HUES64 (cell line): ENCODE measurements at regions not wholly inside any gene's neighbourhood (a gene's known extent, or its start where the extent isn't known, plus 50 kb on each side); places are given as distances from the start of the nearest gene placed in this dataset.

Experiments
- H3K27ac ChIP-seq: 2 replicates; pipeline ENCODE4 v1.7.0; 2013; ENCODE audit warnings: low read depth, low read length, inconsistent platforms
- H3K27me3 ChIP-seq: 2 replicates; pipeline ENCODE4 v1.6.1; 2013; ENCODE audit warnings: mild to moderate bottlenecking, low read length; ENCODE audit not compliant: insufficient read depth
- H3K36me3 ChIP-seq: 2 replicates; pipeline ENCODE4 v1.6.1; 2013; ENCODE audit warnings: mild to moderate bottlenecking, low read length; ENCODE audit not compliant: insufficient read depth
- H3K4me1 ChIP-seq: 2 replicates; pipeline ENCODE4 v1.6.1; 2013; ENCODE audit warnings: mild to moderate bottlenecking, low read length, moderate library complexity; ENCODE audit not compliant: insufficient read depth
- H3K4me3 ChIP-seq: 2 replicates; pipeline ENCODE4 v1.5.1; 2013; ENCODE audit warnings: mild to moderate bottlenecking, low read length, moderate library complexity
- H3K9ac ChIP-seq: 2 replicates; pipeline ENCODE4 v1.6.1; 2013; ENCODE audit warnings: mild to moderate bottlenecking, low read depth, low read length
- H3K9me3 ChIP-seq: 2 replicates; pipeline ENCODE4 v1.6.1; 2013; ENCODE audit warnings: low read depth, low read length; ENCODE audit not compliant: insufficient read depth
- WGBS: fragments of 150-250, 120-280 bp; methylation state at CpG from one replicate; pipeline ENCODE4 v1.1.7; 2013; ENCODE audit warnings: missing lambda C conversion rate; 5-methylcytosine and 5-hydroxymethylcytosine counted together

DNA sequence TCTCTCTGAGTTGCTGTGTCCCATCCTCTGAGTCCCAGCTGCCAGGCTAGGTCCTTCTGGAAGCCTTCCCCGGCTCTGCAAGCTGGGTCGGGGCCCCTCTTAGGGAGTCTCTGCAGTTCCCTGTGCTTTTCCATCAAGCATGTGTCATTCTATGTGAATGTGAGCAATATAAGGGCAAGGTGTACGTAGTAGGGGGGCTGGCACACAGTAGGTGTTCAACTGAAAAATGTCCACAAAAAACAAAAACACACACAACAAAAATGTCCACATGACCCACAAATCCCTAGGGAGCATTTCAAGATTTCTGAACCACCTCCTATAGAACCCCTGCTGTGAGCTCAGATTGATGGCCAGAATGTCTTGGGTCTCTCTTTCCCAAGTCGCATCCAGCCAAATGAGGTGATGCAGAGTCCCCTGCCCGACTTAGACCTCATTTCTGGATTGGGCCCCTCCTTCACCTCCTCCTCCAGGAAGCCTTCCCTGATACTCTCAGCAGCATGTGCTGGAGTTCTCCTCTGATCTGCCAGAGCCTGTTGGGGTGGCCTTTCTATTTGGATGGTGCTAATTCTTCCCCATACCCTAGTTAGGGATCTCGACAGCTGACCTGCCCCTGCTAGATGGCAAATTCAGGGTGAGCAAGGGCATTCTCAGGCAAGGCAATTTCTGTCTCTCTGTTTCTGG is 196.1 kb upstream of the LHX5 start:
- 85% methylated on average over 6 of the region's 6 CpGs for WGBS
- Histone ChIP-seq H3K27me3 (no peaks in the 10 kb centered on the region), H3K4me3 (no peak overlapping the region), H3K9ac (no peak overlapping the region), H3K27ac (no peak overlapping the region), H3K36me3 (no peaks in the 10 kb centered on the region), H3K9me3 (no peaks in the 10 kb centered on the region), H3K4me1 (peaks cover 11% of the 10 kb centered on the region)

DNA sequence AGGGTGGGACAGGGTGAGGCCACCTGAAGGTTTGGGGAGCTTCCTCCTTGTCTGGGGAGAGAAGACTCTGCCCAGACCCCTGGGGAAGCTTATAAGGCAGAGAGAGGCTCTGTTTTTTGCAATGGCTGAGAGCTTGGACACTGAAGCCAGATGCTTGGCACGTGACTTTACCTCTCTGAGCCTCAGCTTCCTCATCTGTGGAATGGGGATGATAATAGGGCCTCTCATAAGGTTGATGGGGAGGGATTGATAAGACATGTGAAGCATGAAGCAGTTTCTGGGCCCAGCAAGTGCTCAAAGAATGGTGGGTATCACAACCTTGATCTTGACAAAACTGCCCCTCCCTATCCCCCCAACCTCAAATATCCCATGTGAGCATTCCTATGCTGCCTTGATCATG is 195.4 kb upstream of the LHX5 start:
- no peaks in the 10 kb centered on the region for H3K27me3 ChIP-seq
- H3K9me3 ChIP-seq: no peaks in the 10 kb centered on the region
- no peak overlapping the region for H3K27ac ChIP-seq
- H3K9ac ChIP-seq: no peak overlapping the region
- H3K4me1 ChIP-seq: peaks cover 11% of the 10 kb centered on the region
- H3K4me3 ChIP-seq: no peak overlapping the region
- H3K36me3 ChIP-seq: no peaks in the 10 kb centered on the region
- 94% methylated on average over 1 of the region's 1 CpG for WGBS

DNA sequence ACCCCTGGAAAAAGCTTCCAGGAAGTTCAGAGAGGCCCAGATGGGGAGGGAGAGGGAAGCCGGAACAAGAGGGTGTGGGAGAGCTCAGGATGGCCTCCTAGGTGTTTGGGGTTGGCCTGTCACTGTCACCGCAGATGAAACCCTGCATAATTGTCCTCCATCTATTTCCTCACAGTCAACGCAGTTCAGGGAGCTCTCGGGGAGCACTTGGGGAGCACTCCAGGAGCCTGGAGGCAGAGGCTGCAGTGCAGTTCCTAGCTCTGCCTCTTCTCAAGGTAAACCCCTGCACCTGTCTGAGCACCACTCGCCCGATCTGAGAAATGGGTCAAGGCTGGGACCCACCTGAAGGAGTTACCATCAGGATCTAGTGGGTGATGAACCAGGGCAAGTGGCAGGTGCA is 194.6 kb upstream of the LHX5 start:
- Histone ChIP-seq H3K4me1 (peaks cover 11% of the 10 kb centered on the region), H3K27me3 (no peaks in the 10 kb centered on the region), H3K27ac (no peak overlapping the region), H3K9me3 (no peaks in the 10 kb centered on the region), H3K36me3 (no peaks in the 10 kb centered on the region), H3K4me3 (no peak overlapping the region), H3K9ac (no peak overlapping the region)
- WGBS: 83% methylated on average over 6 of the region's 6 CpGs

DNA sequence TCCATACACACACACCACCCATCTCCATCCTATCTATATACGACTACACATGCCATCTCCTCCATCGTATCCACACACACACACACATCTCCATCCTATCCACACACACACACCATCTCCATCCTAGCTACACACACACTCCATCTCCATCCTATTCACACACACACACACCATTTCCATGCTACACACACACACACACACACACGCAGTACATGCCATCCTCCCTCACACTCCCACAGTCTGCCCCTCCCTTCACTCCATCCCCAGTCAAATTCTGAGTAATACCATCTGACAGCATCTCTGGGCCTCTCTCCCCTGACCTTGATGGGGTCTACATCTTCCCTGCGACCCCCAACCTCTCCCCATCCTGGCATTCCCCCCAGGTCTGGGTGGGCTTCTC is 193.8 kb upstream of the LHX5 start:
- no peaks in the 10 kb centered on the region for H3K9me3 ChIP-seq
- 86% methylated on average over 4 of the region's 4 CpGs for WGBS
- H3K9ac ChIP-seq: no peak overlapping the region
- no peaks in the 10 kb centered on the region for H3K27me3 ChIP-seq
- no peak overlapping the region for H3K4me3 ChIP-seq
- no peak overlapping the region for H3K27ac ChIP-seq
- peaks cover 11% of the 10 kb centered on the region for H3K4me1 ChIP-seq
- no peaks in the 10 kb centered on the region for H3K36me3 ChIP-seq

DNA sequence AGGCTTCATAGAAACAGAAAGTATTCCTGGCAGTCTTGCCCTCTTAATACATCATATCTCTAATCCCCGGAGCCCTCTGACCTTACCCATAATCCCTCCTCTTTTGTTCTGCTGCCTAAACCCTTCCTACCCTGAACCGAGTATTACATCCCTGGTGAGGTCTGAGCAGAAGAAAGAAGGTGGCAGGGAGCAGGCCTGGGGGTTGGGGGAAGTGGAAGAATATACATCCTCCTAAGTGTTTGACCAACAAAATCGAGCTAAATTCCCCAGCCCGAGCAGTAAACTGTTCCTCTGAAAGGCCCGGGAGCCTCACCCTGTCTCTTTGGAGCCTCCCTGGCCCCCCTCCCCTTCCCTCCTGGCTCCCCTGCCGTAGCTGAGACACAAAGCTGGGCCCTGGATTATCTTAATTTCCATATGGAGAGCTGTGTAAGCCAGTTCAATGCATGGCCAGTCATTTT is 192.6 kb upstream of the LHX5 start:
- Histone ChIP-seq H3K27ac (no peak overlapping the region), H3K27me3 (no peaks in the 10 kb centered on the region), H3K36me3 (no peaks in the 10 kb centered on the region), H3K4me1 (peaks cover 11% of the 10 kb centered on the region), H3K4me3 (no peak overlapping the region), H3K9ac (0 out of 2 replicates have a peak overlapping the region, but pooled peaks have one; percentile 2), H3K9me3 (no peaks in the 10 kb centered on the region)
- WGBS: 32% methylated on average over 5 of the region's 6 CpGs

DNA sequence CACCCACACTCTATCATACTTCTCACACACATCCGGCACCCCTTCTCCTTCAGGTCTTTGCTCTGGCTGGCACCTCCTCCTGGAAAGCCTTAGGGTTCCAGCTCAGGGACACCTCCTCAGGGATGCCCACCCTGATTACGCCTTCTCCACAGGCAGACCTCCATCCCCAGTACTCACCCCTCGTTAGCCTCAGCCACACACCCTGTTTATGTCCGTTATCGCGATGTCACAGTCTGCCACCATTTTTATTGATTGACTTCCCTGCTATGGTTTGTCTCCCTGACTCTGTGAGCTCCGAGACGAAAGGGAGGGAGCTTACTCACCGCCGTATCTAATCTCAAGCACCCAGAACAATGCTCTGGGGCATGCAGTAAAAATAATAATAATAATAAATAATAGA is 191.7 kb upstream of the LHX5 start:
- WGBS: 90% methylated on average over 9 of the region's 10 CpGs
- Histone ChIP-seq H3K36me3 (no peaks in the 10 kb centered on the region), H3K4me1 (peaks cover 11% of the 10 kb centered on the region), H3K9ac (no peak overlapping the region), H3K4me3 (no peak overlapping the region), H3K9me3 (no peaks in the 10 kb centered on the region), H3K27me3 (no peaks in the 10 kb centered on the region), H3K27ac (no peak overlapping the region)

DNA sequence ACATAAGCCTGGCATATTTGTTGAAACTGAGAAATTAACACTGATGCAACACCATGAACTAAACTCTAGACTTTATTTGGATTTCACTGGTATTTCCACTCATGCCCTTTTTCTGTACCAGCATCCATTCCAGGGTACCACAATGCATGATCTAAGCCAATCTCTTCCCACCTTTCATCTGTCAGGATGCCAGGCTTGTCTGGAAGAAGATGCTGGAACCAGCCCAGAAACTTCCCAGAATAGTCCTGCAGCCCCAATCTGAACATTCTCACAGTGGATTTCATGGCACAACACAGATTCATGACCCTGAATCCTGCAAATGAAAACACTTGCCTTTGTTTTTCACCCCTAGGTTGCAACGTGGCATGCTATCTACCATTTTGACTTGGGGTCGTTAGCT is 189.3 kb upstream of the LHX5 start:
- 77% methylated on average over 2 of the region's 2 CpGs for WGBS
- no peak overlapping the region for H3K9ac ChIP-seq

DNA sequence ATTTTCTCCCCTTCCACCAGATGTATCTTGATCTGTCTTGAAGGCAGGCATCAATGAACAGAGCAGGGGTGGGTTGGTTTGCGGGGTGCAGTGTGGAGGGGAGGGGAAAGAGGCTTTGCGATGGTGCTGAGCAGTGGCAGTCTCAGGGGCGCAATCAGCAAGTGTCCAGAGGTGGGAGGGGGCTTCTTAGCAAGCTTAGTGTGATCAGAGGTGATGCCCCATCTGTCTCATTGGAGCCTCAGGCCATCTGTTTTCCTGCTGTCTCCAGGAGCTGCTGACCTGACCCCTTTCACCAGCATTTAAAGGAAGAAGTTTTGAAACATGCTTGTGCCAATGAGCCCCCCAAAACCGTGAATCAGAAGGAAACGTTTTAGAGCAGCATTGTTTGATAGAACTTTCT is 187.7 kb upstream of the LHX5 start:
- peaks cover 6% of the 10 kb centered on the region; the same call in 1 of the 2 replicates for H3K9me3 ChIP-seq
- no peak overlapping the region for H3K27ac ChIP-seq
- H3K36me3 ChIP-seq: no peaks in the 10 kb centered on the region
- 92% methylated on average over 5 of the region's 5 CpGs for WGBS
- H3K4me3 ChIP-seq: no peak overlapping the region
- H3K4me1 ChIP-seq: peaks cover 7% of the 10 kb centered on the region
- no peaks in the 10 kb centered on the region for H3K27me3 ChIP-seq
- H3K9ac ChIP-seq: no peak overlapping the region

More for the DNA sequence above, 189.3 kb upstream of the LHX5 start:
- H3K36me3 ChIP-seq: no peaks in the 10 kb centered on the region
- no peak overlapping the region for H3K4me3 ChIP-seq
- H3K9me3 ChIP-seq: no peaks in the 10 kb centered on the region; the same call in 1 of the 2 replicates
- no peak overlapping the region for H3K27ac ChIP-seq
- H3K4me1 ChIP-seq: peaks cover 11% of the 10 kb centered on the region
- H3K27me3 ChIP-seq: no peaks in the 10 kb centered on the region

DNA sequence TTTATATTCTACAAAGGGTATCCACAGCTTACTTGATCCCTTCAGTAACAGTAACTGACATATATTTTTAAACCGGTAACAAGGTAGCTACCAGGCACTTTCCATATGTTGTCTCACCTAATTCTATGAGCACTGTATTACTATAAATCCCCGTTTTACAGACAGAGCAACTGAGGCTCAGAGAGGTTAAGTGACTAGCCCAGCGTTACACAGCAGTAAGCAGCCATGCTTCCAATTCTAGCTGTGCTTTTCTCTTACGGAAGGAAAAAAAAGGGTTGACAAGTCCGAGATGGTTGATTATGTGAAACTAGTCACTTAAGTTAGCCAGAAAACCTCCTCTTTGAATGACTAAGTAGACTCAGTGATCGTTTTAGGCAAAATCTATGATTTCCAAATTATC is 187.3 kb upstream of the LHX5 start:
- WGBS: 89% methylated on average over 6 of the region's 6 CpGs
- Histone ChIP-seq H3K9me3 (peaks cover 6% of the 10 kb centered on the region; the same call in 1 of the 2 replicates), H3K27me3 (no peaks in the 10 kb centered on the region), H3K4me3 (no peak overlapping the region), H3K9ac (no peak overlapping the region), H3K4me1 (0 out of 2 replicates have a peak, but pooled peaks cover 3% of the 10 kb centered on the region), H3K36me3 (no peaks in the 10 kb centered on the region), H3K27ac (no peak overlapping the region)

DNA sequence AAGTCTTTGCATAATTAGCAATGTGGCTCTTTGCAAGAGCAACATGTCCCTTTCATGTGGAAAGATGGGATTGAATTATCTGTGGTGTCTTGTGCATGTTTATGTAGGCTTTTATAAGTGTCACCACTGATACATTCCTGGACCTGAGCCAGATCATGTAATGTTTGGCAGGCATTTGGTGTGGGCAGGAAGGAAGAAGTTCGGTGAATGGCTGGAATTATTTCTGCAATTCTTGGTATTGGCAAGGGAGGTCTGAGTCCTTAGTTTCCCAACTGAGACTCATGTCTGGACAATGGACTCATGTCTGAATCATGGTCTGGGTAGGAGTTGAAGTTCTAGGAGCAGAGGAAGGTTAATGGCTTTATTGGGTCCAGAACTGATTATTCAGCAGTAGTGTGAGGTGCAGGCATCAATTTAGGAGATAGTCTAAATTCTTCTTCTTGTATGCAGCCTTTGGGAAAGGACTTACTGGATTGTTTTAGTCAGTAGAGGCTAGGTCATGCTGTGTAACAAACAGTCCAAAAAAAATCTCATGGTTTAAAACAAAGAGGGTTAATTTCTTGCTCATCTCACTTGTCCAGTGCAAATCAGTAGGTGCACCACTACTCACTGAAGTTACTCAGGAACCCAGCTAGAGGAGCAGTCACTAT is 186.5 kb upstream of the LHX5 start:
- Histone ChIP-seq H3K4me1 (no peaks in the 10 kb centered on the region), H3K36me3 (no peaks in the 10 kb centered on the region), H3K4me3 (no peak overlapping the region), H3K27ac (no peak overlapping the region), H3K9ac (no peak overlapping the region), H3K9me3 (peaks cover 6% of the 10 kb centered on the region; the same call in 1 of the 2 replicates), H3K27me3 (no peaks in the 10 kb centered on the region)
- 92% methylated on average over 1 of the region's 1 CpG for WGBS

DNA sequence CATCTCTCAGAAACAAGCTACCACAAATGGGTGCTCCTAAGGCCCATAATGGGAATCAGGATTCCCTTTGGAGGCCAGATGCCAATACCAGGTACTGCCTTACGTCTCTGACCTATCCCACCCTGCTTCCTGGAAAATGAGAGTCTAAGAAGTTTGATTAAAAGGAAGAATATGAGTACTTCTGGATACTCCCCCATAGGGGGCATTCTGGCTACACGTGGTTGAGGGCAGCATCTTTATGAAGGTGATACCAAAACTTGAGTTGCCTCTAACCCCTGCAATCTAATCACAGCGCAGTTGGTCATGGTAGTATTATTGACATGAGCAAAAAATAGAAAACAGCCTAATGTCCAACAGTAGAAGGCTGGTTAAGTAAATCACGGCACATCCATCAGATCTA is 184.2 kb upstream of the LHX5 start:
- Histone ChIP-seq H3K27me3 (no peaks in the 10 kb centered on the region), H3K9ac (no peak overlapping the region), H3K36me3 (no peaks in the 10 kb centered on the region), H3K4me1 (no peaks in the 10 kb centered on the region), H3K9me3 (peaks cover 6% of the 10 kb centered on the region; the same call in 1 of the 2 replicates), H3K27ac (no peak overlapping the region), H3K4me3 (no peak overlapping the region)
- WGBS: 81% methylated on average over 4 of the region's 4 CpGs
